GM23248 (cell line): ENCODE measurements at regions not wholly inside any gene's neighbourhood (a gene's known extent, or its start where the extent isn't known, plus 50 kb on each side); places are given as distances from the start of the nearest gene placed in this dataset.

Experiments used
- EZH2 ChIP-seq: fragments of 200-600 bp; sonication (generic); IDR thresholded peaks from 2 replicates; pipeline ENCODE4 v1.6.1; 2018; ENCODE audit warnings: antibody characterized with exemption, mild to moderate bottlenecking; ENCODE audit not compliant: insufficient read depth, poor library complexity, severe bottlenecking
- EZH2phosphoT487 ChIP-seq: fragments of 200-600 bp; sonication (generic); IDR thresholded peaks from 2 replicates; pipeline ENCODE4 v1.6.1; 2018; ENCODE audit warnings: antibody characterized with exemption, moderate library complexity, mild to moderate bottlenecking, low read depth; ENCODE audit not compliant: insufficient read depth

GRCh38 chr5:63811286-63811685 is 151.0 kb downstream of the HTR1A start:
- TF ChIP-seq EZH2phosphoT487 (no peak), EZH2 (no peak)
